Vagina (tissue), 2 donors: ENCODE measurements at regions not wholly inside any gene's neighbourhood (a gene's known extent, or its start where the extent isn't known, plus 50 kb on each side); places are given as distances from the start of the nearest gene placed in this dataset.

Experiments
- POLR2A ChIP-seq, 2 donors: fragments of 450-650 bp; IDR thresholded peaks; one replicate each; pipeline ENCODE4 v1.6.1; 2017; ENCODE audit warnings: antibody characterized with exemption in 2 of 2, mild to moderate bottlenecking in 2 of 2, moderate library complexity in 2 of 2
- POLR2AphosphoS5 ChIP-seq, 2 donors: sonication (generic); formaldehyde crosslinking; IDR thresholded peaks; one replicate each; pipeline ENCODE4 v1.9.0; 2017; ENCODE audit warnings: antibody characterized with exemption in 2 of 2, mild to moderate bottlenecking in 2 of 2, low read depth in 1 of 2; ENCODE audit not compliant: insufficient read depth in 1 of 2
- TF ChIP-seq, protein P1 (sequence below), 3 experiments: fragments of 450-650 bp in 2 of 3; fragments of 200-600 bp in 1 of 3; sonication (generic) in 1 of 3; IDR thresholded peaks; one replicate each; pipeline ENCODE4 v1.5.1; 2017 to 2019; ENCODE audit warnings: antibody characterized with exemption in 3 of 3, mild to moderate bottlenecking in 2 of 3, moderate library complexity in 2 of 3

GRCh38 chr2:144711630-144712549, 192.0 kb upstream of the ZEB2 start:
- TF ChIP-seq, protein P1, sequence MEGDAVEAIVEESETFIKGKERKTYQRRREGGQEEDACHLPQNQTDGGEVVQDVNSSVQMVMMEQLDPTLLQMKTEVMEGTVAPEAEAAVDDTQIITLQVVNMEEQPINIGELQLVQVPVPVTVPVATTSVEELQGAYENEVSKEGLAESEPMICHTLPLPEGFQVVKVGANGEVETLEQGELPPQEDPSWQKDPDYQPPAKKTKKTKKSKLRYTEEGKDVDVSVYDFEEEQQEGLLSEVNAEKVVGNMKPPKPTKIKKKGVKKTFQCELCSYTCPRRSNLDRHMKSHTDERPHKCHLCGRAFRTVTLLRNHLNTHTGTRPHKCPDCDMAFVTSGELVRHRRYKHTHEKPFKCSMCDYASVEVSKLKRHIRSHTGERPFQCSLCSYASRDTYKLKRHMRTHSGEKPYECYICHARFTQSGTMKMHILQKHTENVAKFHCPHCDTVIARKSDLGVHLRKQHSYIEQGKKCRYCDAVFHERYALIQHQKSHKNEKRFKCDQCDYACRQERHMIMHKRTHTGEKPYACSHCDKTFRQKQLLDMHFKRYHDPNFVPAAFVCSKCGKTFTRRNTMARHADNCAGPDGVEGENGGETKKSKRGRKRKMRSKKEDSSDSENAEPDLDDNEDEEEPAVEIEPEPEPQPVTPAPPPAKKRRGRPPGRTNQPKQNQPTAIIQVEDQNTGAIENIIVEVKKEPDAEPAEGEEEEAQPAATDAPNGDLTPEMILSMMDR (IDR thresholded peaks at IDR 0.05): no peak
- no peak for TF ChIP-seq POLR2A (IDR thresholded peaks at IDR 0.05)
- no peak for TF ChIP-seq POLR2AphosphoS5 (IDR thresholded peaks at IDR 0.05; ENCODE audit: insufficient read depth in 1 of 2, low read depth in 1 of 2)
